Neural progenitor cell (in vitro differentiated cells): ENCODE measurements at regions not wholly inside any gene's neighbourhood (a gene's known extent, or its start where the extent isn't known, plus 50 kb on each side); places are given as distances from the start of the nearest gene placed in this dataset.

Experiments
- EZH2 ChIP-seq: fragments of 200-600 bp; sonication (generic); IDR thresholded peaks from 2 replicates; pipeline ENCODE4 v1.6.1; 2017; ENCODE audit warnings: antibody characterized with exemption, mild to moderate bottlenecking, moderate library complexity
- EZH2phosphoT487 ChIP-seq: fragments of 200-600 bp; sonication (generic); IDR thresholded peaks from 2 replicates; pipeline ENCODE4 v1.6.1; 2017; ENCODE audit warnings: antibody characterized with exemption
- TF ChIP-seq, protein P1 (sequence below): fragments of 200-600 bp; sonication (generic); IDR thresholded peaks from 2 replicates; pipeline ENCODE4 v1.5.1; 2017; ENCODE audit warnings: antibody characterized with exemption, mild to moderate bottlenecking

DNA sequence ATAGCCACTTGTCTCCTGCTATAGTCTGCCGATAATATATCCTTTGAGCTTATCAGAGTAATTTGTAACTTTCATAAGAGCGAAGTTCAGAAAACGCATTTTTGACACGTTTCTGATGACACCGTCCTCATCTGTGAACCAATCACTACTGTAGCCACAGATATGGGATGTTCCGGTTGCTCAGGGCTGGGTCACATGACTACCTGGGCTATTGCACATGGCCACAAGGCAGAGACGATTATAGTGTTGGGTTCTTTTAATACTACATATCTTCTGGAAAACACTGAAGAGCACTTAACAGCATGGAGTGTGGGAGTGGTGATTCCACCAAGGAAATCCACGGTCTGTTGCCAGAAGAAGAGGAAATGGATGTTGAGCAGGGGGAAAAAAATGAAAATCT lies 115.0 kb upstream of the ADRA1B start:
- TF ChIP-seq, protein P1, sequence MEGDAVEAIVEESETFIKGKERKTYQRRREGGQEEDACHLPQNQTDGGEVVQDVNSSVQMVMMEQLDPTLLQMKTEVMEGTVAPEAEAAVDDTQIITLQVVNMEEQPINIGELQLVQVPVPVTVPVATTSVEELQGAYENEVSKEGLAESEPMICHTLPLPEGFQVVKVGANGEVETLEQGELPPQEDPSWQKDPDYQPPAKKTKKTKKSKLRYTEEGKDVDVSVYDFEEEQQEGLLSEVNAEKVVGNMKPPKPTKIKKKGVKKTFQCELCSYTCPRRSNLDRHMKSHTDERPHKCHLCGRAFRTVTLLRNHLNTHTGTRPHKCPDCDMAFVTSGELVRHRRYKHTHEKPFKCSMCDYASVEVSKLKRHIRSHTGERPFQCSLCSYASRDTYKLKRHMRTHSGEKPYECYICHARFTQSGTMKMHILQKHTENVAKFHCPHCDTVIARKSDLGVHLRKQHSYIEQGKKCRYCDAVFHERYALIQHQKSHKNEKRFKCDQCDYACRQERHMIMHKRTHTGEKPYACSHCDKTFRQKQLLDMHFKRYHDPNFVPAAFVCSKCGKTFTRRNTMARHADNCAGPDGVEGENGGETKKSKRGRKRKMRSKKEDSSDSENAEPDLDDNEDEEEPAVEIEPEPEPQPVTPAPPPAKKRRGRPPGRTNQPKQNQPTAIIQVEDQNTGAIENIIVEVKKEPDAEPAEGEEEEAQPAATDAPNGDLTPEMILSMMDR: no peak
- TF ChIP-seq EZH2: no peak
- no peak for TF ChIP-seq EZH2phosphoT487
